HuH-7 (cell line): ENCODE measurements at regions not wholly inside any gene's neighbourhood (a gene's known extent, or its start where the extent isn't known, plus 50 kb on each side); places are given as distances from the start of the nearest gene placed in this dataset.
A peak's percentile ranks its signal among the peaks of the same experiment; 100 is the strongest.

Experiments used
- DNase-seq: peaks from one replicate; pipeline ENCODE4 v3.0.0; 2011; ENCODE audit warnings: low spot score

DNA sequence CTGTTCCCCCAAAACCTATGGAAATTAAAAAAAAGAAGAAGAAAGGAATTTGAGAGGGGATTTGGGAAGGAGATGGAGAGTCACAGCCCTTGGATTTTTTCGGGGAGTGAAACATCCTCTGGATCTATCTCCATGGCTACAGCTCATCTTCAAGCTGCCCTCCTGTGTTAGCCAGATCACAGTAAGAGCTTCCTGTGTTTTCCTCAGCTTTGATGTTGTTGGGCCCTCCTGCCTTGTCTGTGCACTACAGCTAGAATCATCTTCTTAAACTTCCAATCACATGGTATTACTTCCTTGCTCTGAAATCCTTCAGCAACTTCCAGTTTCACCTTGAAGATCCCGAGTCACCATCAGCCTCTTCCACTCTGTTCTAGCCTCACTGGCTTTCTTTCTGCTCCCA lies 207.8 kb upstream of the ZFP64 start:
- no peak for DNase-seq

DNA sequence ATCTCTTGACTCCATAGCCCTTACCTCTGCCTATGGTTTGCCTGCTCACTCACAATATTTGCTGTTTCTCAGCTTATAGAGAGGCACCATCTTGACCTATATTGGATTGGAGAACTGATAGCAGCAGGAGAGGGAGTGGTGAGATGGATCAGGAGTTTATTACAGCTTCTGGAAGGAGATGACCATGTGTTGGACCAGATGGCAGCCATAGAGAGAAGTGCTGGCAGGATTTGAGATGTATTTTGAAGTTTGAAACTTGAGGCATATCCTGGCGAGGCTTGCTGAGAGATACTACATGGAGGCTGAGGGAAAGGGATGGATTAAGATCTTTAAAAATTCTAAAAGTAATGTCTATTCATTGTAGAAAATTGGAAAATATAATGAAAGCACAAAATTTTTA lies 198.0 kb upstream of the ZFP64 start:
- no peak for DNase-seq

DNA sequence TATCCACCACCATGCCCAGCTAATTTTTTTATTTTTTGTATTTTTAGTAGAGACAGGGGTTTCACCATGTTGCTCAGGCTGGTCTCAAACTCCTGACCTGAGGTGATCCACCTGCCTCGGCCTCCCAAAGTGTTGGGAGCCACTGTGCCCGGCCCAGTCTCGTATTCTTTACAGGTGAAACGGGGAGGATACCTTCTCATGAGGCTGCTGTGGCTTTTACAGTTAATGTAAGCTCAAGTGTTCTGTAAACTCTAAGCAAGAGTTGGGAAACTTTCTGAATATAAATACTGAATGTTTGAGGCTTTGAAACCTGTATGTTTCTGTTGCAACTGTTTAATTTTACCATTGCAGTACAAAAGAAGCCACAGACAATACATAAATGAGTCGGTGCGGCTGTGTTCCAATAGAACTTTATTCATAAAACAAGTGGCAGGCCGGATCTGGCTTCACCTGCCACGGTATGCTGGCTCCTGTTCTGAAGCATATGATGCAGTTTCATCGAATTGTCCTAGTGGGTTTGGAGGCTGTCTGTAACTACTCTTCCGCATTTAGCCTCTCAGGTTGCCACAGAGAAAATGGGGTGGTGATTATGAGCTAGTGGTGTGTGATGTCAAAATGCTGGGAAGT lies 192.5 kb upstream of the ZFP64 start:
- DNase-seq: no peak

DNA sequence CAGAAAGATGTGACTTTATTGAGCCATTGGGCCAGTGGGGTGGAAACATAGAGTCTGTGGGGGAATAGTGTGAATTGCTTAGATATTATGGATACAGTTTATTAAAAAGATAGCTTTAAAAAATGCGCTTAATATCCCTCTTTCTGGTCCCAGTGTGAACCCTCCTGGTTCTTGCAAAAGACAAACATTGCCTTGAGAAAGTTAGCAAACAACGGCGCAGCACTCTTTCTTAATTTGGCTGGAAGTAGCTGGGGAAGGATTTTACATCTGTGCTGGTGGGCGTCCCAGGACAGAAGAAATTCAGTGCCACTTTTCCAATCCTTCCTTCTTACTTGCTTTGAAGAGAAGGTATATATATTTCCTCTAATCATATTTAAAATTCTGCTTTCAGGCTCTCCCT lies 191.4 kb upstream of the ZFP64 start:
- peak; percentile 12 for DNase-seq

DNA sequence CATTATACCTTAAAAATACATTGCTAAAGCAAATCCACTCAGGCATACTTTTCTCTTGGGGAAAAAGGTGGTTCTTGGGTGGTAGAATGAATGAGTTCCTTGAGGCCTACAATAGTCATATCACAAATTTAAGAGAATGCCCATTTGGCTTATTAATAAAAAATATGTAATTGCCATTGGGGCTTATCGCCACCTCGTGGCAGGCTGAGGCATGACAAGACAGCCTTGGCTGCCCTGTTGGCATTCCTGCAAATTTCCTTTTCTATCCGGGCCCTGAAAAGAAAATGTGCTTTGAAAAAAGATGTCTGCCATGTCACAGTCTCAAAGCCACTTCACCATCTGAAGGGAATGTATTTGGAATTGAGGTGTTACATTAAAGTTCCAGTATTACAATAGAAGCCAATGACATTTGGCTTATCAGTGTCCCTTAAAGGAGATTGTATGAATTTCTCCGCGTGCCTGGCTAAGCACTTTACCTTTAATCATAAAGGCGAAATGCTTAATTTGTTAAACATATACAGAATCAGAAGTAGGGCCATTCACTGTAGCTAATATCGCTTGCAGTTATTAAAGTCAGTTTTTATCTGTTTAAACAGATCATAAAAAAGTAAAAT lies 188.3 kb upstream of the ZFP64 start:
- peak; percentile 28 for DNase-seq

DNA sequence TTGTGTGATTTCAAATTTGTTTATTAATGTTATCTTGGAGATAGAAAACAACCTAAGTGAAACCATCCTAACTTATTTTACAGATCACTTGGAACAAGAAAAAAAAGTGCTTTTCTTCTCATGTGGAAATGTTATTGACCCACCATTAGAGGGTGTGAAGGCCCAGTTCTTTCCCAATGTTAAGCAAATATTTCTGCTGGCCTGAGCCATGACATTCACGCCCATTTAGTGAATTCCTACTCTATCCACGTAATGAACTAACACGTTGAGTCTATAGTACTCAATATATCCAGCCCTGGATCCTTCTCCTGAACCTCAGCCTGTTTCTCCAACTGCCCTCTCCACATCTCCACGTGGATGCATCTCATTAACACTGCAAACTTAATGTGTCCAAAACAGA lies 180.6 kb upstream of the ZFP64 start:
- DNase-seq: peak; percentile 24

DNA sequence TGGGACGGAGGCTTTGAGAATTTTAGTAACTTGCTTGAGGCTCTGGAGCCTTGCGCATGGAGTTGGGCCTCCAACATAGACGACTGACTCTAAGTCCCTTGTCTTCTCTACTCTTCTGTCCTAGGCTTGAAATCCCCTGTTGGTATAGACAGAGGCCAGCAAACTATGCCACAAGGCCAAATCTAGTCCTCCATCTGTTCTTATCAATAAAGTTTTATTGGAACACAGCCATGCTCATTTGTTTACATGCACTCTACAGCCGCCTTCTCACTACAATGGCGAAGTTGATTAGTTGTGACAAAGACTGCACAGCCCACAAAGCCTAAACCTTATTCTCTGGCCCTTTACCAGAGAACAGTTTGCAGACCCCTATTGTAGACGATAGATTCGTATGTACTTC lies 174.1 kb upstream of the ZFP64 start:
- DNase-seq: no peak

DNA sequence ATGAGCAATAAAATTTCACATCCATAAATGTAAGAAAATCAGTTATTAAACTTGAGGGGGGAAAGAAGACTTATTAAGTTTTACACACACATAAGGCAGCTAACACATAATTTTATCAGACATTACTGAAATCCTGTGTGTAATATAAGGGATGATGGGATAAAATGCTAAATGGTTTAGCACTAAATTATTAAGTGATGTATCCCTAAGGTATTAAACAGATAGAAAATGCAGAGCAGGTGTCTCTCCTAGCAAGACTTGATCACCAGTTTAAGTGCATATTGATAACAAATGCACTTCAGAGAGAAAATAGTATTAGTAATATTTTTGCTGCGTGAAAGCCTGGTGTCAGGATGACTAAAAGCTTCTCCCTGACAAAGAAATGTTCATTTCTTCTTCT lies 172.8 kb upstream of the ZFP64 start:
- no peak for DNase-seq

DNA sequence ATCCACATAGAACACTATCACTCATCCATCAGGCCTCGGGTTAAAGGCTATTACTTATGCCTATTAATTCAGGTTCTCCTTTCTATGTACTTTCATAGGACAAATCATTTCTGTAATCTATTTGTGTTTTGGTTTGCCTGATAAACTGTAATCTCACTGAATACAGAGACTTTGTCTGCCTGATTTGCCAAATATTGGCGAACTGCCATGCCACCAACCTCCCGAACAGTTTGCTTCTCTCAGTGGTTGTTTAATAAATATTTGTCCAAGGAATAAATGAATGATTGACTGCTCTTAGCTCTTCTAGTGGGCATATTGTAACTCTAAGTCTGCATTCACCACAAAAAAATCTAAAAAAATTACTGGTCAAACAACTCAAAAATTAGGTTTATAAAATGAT lies 170.1 kb upstream of the ZFP64 start:
- DNase-seq: no peak

DNA sequence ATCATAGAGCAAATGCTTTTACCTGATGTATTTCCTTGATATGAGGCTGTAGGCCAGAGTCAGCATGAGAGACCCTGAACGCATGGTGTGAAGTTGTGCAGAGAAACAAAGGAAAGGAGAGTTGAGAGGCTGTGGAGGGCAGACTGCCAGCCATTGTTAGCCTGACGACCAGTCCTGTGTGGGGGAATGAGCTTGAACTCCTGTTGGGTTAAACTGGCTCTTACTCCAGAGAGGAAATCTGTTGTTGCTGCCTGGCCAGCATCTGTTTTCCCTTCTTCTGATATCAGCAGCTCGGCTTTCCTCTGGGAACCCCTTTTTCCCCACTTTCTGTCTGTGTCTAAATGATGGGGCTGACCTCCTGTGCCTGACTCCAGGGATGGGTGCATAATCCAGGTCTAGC lies 158.2 kb upstream of the ZFP64 start:
- no peak for DNase-seq

DNA sequence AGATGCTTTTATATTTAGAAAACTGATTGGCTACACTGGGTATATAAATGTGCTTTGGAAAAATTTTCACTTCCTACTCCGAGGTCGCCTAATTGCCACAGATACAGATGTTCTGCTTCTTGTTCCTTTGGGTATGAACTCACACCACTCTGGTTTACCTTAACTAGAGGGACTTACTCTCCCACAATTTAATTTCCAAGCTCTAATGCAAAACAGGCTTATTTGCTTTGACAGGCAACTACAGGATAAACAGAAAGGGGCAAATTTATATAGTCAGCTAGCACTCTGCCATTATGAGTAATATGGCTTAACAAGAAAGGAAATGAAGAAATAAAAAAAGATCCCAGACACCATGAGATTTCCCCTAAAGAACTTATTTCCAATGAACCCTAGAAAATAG lies 156.9 kb upstream of the ZFP64 start:
- DNase-seq: no peak

DNA sequence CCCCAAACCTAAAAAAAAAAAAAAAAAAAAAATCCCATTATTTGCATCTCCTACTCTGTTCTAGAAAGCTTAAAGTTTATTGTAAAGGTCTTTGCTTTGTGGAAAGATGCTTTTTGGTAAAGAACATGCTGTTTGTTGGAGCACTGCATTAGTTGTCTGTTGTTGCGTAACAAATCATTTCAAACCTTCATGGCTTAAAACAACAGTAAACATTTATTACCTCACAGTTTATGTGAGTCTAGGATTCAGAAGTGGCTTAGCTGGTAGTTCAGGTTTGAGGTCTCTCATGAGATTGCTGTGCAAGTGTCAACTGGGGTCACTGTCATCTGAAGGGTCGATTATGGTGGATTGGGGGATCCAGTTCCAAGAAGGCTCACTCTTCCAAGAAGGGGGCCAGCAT lies 155.2 kb upstream of the ZFP64 start:
- no peak for DNase-seq

DNA sequence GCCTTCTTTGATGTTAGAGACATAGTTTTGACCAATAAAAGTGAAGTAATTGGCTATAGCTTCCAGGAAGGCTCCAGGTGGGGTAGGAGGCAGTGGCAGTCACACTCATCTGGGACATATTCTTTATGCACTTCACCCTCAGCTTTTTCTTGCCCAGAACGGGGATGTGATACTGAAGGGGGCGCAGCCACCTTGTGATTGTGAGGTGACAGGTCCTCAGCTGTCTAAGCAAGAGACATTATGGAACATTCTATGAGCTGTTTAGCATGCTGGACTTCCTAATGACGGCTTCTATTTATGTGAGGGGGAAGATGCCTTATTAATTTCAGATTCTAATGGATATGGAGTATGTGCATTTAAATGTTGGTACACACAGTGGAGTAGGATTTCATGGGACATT lies 151.3 kb upstream of the ZFP64 start:
- no peak for DNase-seq

DNA sequence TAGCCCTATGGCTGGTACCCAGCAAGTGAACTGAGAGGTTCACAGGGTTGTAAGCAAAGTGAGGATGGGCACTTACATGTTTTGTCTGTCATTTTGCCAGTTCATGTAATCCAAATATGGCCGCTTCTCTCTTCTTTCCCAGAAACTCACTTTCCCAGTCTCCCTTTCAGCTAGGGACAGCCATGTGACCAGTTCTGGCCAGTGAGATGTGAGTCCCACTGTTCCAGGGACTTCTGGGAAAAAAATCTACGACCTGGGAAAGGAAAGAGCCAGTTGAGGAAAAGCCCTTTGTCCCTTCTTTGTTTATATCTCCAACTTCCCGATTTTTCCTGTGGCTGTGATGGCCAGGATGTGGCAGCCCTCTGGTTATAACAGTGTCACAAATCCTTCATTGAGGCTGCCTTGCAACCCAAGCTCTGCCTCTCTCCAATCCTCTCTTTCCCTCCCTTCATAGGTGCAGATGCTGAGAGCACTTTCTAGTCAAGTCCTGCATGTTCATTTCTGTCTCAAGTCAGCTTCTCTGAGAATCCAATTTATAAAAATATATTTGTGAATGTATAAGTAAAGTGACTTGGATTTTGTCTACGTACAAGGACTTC lies 148.6 kb upstream of the ZFP64 start:
- DNase-seq: peak; percentile 64

DNA sequence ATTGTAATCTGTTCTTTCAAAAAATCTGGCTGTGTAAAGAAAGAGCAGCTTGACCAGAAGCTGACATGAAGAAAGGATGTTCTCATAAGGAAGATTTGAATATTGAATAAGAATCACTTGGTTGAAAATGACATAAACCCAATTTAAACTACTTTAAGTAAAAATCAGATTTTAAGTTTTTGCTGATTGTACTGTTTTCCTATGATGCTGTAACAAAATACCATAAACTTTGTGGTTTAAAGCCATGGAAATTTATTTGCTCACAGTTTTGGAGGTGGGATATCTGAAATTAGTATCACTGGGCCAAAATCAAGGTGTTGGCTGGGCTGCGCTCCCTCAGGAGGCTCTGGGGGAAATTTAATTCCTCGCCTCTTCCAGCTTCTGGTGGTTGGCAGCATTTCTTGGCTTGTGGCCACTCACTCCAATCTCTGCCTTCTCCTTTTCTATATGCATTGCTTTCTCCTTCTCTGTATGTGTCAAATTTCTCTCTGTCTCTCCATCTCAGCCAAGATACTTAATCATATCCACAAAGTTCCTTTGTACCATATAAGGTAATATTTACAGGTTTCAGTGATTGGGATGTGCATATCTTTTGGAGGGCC lies 141.2 kb upstream of the ZFP64 start:
- DNase-seq: no peak

DNA sequence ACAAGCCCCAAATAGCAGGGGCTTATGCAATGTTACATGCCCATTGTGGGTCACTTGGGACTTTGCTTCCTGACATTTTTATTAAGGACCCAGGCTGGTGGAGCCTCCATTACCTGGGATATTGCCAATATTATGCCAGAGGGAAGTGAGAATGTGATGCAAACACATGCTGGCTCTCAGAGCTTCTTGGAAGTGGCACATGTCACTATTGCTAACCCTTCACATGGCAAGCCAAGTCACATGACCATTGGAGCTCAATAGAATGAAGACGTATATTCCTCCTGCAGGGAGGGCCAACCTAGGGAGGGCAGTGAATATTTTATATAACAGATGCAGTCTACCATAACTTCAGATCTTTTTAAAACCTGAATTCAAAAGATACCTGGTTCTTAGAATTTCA lies 140.7 kb upstream of the ZFP64 start:
- DNase-seq: no peak

DNA sequence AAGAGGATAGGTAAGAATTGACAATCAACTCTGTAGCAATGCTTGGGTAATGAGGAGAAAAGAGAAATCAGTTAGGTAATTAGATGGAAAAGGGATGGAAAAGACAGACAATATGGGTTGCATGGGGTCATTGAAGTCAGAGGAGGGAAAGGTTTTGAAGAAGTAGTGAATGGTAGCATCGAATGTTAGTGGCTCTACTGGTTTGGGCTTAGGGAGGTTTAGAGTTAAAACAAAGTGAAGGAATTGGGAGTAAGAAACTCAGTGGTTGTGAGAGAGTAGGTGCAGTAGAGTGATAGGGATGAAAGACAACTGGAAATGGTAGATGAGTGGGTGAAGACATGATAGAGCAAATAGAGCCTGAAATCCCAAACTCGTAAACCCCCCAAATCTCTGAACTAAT lies 140.1 kb upstream of the ZFP64 start:
- DNase-seq: no peak

DNA sequence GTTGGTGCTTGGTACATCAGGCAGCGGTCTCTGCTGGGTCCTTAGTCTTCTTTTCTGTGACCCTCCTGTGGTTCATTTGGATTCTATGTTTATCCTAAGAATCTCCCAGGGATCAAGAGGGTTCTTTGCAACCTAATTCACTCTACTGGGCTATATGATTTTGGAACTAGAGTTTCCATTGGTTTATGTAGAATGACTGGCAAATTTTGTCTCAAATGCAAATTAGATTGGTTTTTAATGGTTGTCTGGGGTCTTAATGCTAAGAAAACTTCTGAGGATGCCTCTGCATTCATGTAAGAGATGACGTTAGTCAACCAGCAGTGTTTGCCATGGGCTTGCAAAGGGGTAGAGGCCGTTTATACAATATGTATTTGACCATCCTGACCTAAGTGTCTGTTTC lies 129.8 kb upstream of the ZFP64 start:
- no peak for DNase-seq

DNA sequence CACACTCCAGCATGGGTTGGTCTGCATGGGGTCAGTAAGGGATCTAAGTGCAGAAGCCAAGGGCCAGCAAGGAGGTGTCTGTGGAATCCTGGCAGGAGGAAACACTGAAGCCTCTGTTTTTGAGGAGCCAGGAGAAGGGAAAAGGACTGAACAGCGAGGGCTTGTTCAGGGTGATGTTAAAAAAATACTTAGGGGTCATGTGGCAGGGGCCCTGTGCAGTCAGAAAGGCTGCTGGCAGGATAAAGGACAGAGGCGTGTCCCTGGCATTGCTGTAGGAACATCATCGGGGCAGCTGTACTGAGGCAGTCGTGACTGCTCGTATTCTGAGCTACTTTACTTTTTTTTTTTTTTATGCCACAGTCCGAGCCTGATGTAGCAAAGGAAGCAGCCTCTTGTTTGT lies 127.1 kb upstream of the ZFP64 start:
- DNase-seq: no peak

DNA sequence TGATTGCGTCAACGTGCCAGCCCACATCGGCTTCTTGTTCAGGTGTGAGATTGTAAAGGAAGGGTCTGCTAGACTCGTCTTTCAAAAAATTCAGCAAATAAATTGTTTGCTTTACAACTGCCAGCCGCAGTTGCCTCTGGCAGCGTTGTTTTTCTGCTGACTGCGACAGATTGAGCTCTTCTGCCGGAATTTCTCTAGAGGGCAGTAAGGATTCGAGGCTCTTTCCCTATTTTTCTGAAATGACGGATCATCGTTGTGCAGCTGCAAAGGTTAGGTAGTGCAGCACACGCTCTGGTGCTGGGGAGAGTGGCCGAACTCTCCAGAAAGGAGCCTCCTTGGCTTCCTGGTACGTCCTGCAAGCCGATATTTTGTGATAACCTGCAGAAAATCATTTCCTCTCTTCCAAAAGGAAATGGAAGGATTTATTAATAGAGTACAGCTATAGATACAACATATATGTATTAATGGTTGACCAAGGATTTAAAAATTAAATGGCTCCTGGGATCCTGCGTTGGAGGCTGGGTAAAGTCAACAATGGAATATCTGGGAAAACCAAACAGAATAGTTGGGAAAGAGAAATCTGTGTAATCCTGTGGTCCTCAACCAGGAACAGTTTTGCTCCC lies 121.9 kb upstream of the ZFP64 start:
- peak; percentile 69 for DNase-seq

DNA sequence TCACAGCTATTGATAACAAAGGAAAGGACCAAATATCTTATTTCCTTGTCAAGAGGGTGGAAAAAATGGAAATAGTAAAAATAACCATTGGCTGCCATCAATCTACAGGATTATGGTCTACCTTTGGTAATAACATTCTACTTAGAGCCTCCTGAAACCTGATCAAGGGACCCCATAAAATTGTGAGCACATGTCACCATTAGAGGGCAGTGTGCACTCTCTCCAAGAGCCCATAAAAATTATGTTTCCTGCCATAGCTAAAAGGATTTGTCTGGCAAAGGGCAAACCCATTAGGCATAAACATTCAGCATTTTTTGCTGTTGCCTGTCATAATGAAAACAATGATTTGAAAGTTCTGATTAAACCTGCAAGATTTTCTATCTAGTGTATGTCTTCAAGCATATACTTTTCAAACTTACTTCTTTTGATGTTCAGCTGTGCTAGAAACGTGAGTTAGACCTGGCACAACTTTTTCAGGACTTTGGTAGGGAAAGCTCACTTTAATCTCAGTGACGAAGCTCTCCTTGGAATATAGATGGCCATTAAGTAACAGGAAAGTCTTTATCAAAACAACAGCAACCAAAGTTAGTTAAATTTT lies 120.7 kb upstream of the ZFP64 start:
- DNase-seq: peak; percentile 58

DNA sequence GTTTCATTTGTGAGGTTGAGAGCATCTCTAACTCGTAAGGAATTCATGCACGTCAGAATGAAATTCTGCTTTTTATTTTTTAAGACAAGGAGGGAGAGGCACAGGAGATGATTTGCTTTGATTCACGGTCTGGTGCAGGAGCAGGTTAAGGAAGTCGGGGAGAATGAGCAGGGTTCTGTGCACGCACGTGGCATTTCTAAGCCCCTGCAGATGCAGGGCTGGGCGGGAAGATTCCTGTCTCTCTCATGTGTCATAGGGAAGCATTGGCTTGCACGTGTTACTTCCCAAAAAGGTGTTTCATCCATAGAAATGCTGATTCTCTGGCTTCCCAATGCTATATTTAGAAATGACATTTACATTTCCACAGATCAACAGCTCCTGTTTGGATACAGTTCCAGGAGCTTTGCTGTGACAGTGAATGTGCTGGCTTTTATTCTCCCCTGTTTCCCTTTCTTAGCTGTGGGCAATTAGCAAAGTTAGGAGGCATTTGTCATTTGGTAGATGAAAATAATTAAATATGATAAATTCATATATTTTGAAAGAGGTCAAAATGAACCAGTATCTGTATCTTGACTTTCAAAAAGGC lies 119.7 kb upstream of the ZFP64 start:
- no peak for DNase-seq
